OCI-LY3 (cell line): ENCODE measurements at regions not wholly inside any gene's neighbourhood (a gene's known extent, or its start where the extent isn't known, plus 50 kb on each side); places are given as distances from the start of the nearest gene placed in this dataset.

Experiments used
- EZH2phosphoT487 ChIP-seq: fragments of 200-600 bp; shearing (Covaris generic); IDR thresholded peaks from 2 replicates; pipeline ENCODE4 v1.6.1; 2018; ENCODE audit warnings: antibody characterized with exemption, mixed run types, low read depth
- TF ChIP-seq, protein P1 (sequence below): fragments of 200-600, 300-600 bp; sonication (generic); IDR thresholded peaks from 2 replicates; pipeline ENCODE4 v1.5.1; 2014; ENCODE audit warnings: antibody characterized with exemption, low read length, low read depth

DNA sequence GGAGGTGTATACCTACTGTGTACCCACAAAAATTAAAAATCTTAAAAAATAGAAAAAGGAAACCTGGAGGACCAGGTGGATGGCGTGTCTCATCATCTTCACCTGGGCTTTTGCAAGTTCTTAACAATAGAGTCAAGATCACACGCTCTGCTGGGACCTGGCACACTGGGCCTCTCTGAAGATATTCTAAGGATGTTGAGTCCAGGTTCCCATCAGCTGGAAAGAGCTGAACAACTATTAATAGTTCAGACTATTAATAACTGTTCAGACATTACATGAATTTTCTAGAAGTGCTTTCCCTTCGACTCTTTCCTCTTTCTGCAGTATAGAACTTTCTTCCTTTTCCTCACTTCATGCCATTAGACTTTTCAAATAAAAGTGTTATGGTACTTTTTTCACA is 320.2 kb upstream of the IL12A start:
- TF ChIP-seq, protein P1, sequence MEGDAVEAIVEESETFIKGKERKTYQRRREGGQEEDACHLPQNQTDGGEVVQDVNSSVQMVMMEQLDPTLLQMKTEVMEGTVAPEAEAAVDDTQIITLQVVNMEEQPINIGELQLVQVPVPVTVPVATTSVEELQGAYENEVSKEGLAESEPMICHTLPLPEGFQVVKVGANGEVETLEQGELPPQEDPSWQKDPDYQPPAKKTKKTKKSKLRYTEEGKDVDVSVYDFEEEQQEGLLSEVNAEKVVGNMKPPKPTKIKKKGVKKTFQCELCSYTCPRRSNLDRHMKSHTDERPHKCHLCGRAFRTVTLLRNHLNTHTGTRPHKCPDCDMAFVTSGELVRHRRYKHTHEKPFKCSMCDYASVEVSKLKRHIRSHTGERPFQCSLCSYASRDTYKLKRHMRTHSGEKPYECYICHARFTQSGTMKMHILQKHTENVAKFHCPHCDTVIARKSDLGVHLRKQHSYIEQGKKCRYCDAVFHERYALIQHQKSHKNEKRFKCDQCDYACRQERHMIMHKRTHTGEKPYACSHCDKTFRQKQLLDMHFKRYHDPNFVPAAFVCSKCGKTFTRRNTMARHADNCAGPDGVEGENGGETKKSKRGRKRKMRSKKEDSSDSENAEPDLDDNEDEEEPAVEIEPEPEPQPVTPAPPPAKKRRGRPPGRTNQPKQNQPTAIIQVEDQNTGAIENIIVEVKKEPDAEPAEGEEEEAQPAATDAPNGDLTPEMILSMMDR = no peak
- no peak for TF ChIP-seq EZH2phosphoT487
